GM23248 (cell line): ENCODE measurements at regions not wholly inside any gene's neighbourhood (a gene's known extent, or its start where the extent isn't known, plus 50 kb on each side); places are given as distances from the start of the nearest gene placed in this dataset.

ENCODE experiments used
- EZH2 ChIP-seq: fragments of 200-600 bp; sonication (generic); IDR thresholded peaks from 2 replicates; pipeline ENCODE4 v1.6.1; 2018; ENCODE audit warnings: antibody characterized with exemption, mild to moderate bottlenecking; ENCODE audit not compliant: insufficient read depth, poor library complexity, severe bottlenecking
- EZH2phosphoT487 ChIP-seq: fragments of 200-600 bp; sonication (generic); IDR thresholded peaks from 2 replicates; pipeline ENCODE4 v1.6.1; 2018; ENCODE audit warnings: antibody characterized with exemption, moderate library complexity, mild to moderate bottlenecking, low read depth; ENCODE audit not compliant: insufficient read depth

DNA sequence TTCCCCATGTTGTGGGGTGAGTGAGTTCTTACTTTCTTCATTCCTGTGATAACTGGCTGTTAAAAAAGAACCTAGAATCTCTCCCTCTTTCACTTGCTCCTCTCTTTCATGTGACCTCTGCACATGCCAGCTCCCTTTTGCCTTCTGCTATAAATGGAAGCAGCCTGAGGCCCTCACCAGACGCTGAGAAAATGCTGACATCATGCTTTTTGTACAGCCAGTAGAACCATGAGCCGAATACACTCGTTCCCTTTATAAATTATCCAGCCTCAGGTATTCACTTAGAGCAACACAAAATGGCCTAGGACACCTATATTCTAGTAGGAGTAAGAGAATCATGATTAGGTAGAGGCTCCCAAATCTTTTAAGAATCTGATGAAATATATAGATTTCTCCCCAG, 333.5 kb downstream of the LRIG3 start:
- no peak for TF ChIP-seq EZH2
- no peak for TF ChIP-seq EZH2phosphoT487
